GM21717 (cell line): ENCODE measurements at regions not wholly inside any gene's neighbourhood (a gene's known extent, or its start where the extent isn't known, plus 50 kb on each side); places are given as distances from the start of the nearest gene placed in this dataset.
A peak's percentile ranks its signal among the peaks of the same experiment; 100 is the strongest.
"Not testable (repeated sequence)": the region's sequence is repeated elsewhere in the genome, so short reads cannot be mapped to it uniquely, and the experiment has no call there.

Experiments
- ATAC-seq: cut with Tn5 transposase; IDR thresholded peaks from one replicate; pipeline ENCODE4 v1.9.1; 2021; ENCODE audit warnings: mild to moderate bottlenecking, moderate library complexity; ENCODE audit not compliant: unreplicated experiment

- no peak for ATAC-seq
Measured at GRCh38 chr4:117014236-117014635, 71.1 kb downstream of the TRAM1L1 start.

- no peak for ATAC-seq
Measured at GRCh38 chr4:117010671-117011070, 74.7 kb downstream of the TRAM1L1 start.

GRCh38 chr4:117001077-117001476 lies 84.3 kb downstream of the TRAM1L1 start:
- peak; percentile 91 for ATAC-seq

- ATAC-seq = no peak
Measured at GRCh38 chr4:116982656-116983055, 102.7 kb downstream of the TRAM1L1 start.

GRCh38 chr4:116980436-116980835 lies 104.9 kb downstream of the TRAM1L1 start:
- not testable (repeated sequence) for ATAC-seq

GRCh38 chr4:116959045-116959444 lies 126.3 kb downstream of the TRAM1L1 start:
- no peak for ATAC-seq

- ATAC-seq = no peak
Measured at GRCh38 chr4:116953947-116954346, 131.4 kb downstream of the TRAM1L1 start.

GRCh38 chr4:116952530-116953136 lies 132.7 kb downstream of the TRAM1L1 start:
- no peak for ATAC-seq

GRCh38 chr4:116949856-116950255 lies 135.5 kb downstream of the TRAM1L1 start:
- no peak for ATAC-seq

GRCh38 chr4:116942315-116942714 lies 143.1 kb downstream of the TRAM1L1 start:
- no peak for ATAC-seq

- ATAC-seq = no peak
Measured at GRCh38 chr4:116930329-116930728, 155.0 kb downstream of the TRAM1L1 start.

- ATAC-seq = no peak
Measured at GRCh38 chr4:116926631-116927295, 158.6 kb downstream of the TRAM1L1 start.

- ATAC-seq = no peak
Measured at GRCh38 chr4:116925900-116926457, 159.4 kb downstream of the TRAM1L1 start.

- no peak for ATAC-seq
Measured at GRCh38 chr4:116923389-116923788, 162.0 kb downstream of the TRAM1L1 start.

- no peak for ATAC-seq
Measured at GRCh38 chr4:116913451-116913850, 171.9 kb downstream of the TRAM1L1 start.

GRCh38 chr4:116906758-116907157 lies 178.6 kb downstream of the TRAM1L1 start:
- ATAC-seq = no peak

- ATAC-seq = no peak
Measured at GRCh38 chr4:116899561-116899960, 185.8 kb downstream of the TRAM1L1 start.

- no peak for ATAC-seq
Measured at GRCh38 chr4:116885579-116885978, 199.8 kb downstream of the TRAM1L1 start.

- ATAC-seq = no peak
Measured at GRCh38 chr4:116882503-116882902, 202.9 kb downstream of the TRAM1L1 start.

- ATAC-seq = no peak
Measured at GRCh38 chr4:116881077-116881476, 204.3 kb downstream of the TRAM1L1 start.

GRCh38 chr4:116880625-116881024 lies 204.8 kb downstream of the TRAM1L1 start:
- no peak for ATAC-seq

GRCh38 chr4:116878280-116878679 lies 207.1 kb downstream of the TRAM1L1 start:
- ATAC-seq = no peak
